ENCODE measurements at regions not wholly inside any gene's neighbourhood (a gene's known extent, or its start where the extent isn't known, plus 50 kb on each side); places are given as distances from the start of the nearest gene placed in this dataset.

GRCh38 chr13:109422161-109422560 lies 364.2 kb downstream of the IRS2 start:
- Histone ChIP-seq H3K9me3 (ENCODE audit: low read length) (no peaks in the 10 kb centered on the region), H3F3A (ENCODE audit: insufficient read depth, low read length) (no peaks in the 10 kb centered on the region), H3K4me1 (ENCODE audit: insufficient read depth, low read length, severe bottlenecking) (no peaks in the 10 kb centered on the region), H3K27ac (ENCODE audit: low read depth, low read length, poor library complexity, severe bottlenecking) (no peak overlapping the region), H2AFZ (ENCODE audit: low read length) (no peak overlapping the region), H4K20me1 (ENCODE audit: insufficient read depth, low read length) (no peaks in the 10 kb centered on the region), H3K4me2 (ENCODE audit: low read length) (no peak overlapping the region), H3K27me3 (ENCODE audit: insufficient read depth, low read length) (no peaks in the 10 kb centered on the region), H3K9me2 (ENCODE audit: low read depth, low read length) (no peaks in the 10 kb centered on the region), H3K79me2 (ENCODE audit: insufficient read depth, low read length) (no peaks in the 10 kb centered on the region), H3K4me3 (ENCODE audit: low read depth, low read length, poor library complexity, severe bottlenecking) (no peak overlapping the region), H3K36me3 (ENCODE audit: insufficient read depth, low read length) (no peaks in the 10 kb centered on the region), H3K9ac (ENCODE audit: low read length) (no peak overlapping the region)
- TF ChIP-seq EZH2 (IDR thresholded peaks at IDR 0.05; ENCODE audit: borderline replicate concordance, low read length) (no peak), CTCF (IDR thresholded peaks at IDR 0.05; ENCODE audit: low read length) (no peak)

- H3K4me1 ChIP-seq (ENCODE audit: insufficient read depth, low read length, severe bottlenecking) = no peaks in the 10 kb centered on the region
- H3K9me2 ChIP-seq (ENCODE audit: low read depth, low read length) = no peaks in the 10 kb centered on the region
- H3K4me2 ChIP-seq (ENCODE audit: low read length) = no peak overlapping the region
- no peaks in the 10 kb centered on the region for H3K27me3 ChIP-seq (ENCODE audit: insufficient read depth, low read length)
- H3K27ac ChIP-seq (ENCODE audit: low read depth, low read length, poor library complexity, severe bottlenecking) = no peak overlapping the region
- H4K20me1 ChIP-seq (ENCODE audit: insufficient read depth, low read length) = no peaks in the 10 kb centered on the region
- H3K9ac ChIP-seq (ENCODE audit: low read length) = no peak overlapping the region
- no peaks in the 10 kb centered on the region for H3K79me2 ChIP-seq (ENCODE audit: insufficient read depth, low read length)
- no peak overlapping the region for H2AFZ ChIP-seq (ENCODE audit: low read length)
- H3K9me3 ChIP-seq (ENCODE audit: low read length) = no peaks in the 10 kb centered on the region
- no peaks in the 10 kb centered on the region for H3K36me3 ChIP-seq (ENCODE audit: insufficient read depth, low read length)
- TF ChIP-seq CTCF (IDR thresholded peaks at IDR 0.05; ENCODE audit: low read length) (no peak), EZH2 (IDR thresholded peaks at IDR 0.05; ENCODE audit: borderline replicate concordance, low read length) (no peak)
- H3F3A ChIP-seq (ENCODE audit: insufficient read depth, low read length) = no peaks in the 10 kb centered on the region
- H3K4me3 ChIP-seq (ENCODE audit: low read depth, low read length, poor library complexity, severe bottlenecking) = no peak overlapping the region
These were observed 366.5 kb downstream of the IRS2 start for GRCh38 chr13:109419896-109420295.

GRCh38 chr13:109418111-109418510 lies 368.3 kb downstream of the IRS2 start:
- TF ChIP-seq EZH2 (IDR thresholded peaks at IDR 0.05; ENCODE audit: borderline replicate concordance, low read length) = no peak
- TF ChIP-seq CTCF (IDR thresholded peaks at IDR 0.05; ENCODE audit: low read length) = no peak
- no peaks in the 10 kb centered on the region for H3K9me3 ChIP-seq (ENCODE audit: low read length)
- no peaks in the 10 kb centered on the region for H3K36me3 ChIP-seq (ENCODE audit: insufficient read depth, low read length)
- no peak overlapping the region for H3K4me3 ChIP-seq (ENCODE audit: low read depth, low read length, poor library complexity, severe bottlenecking)
- no peaks in the 10 kb centered on the region for H3K27me3 ChIP-seq (ENCODE audit: insufficient read depth, low read length)
- no peaks in the 10 kb centered on the region for H4K20me1 ChIP-seq (ENCODE audit: insufficient read depth, low read length)
- no peak overlapping the region for H2AFZ ChIP-seq (ENCODE audit: low read length)
- H3K27ac ChIP-seq (ENCODE audit: low read depth, low read length, poor library complexity, severe bottlenecking) = no peak overlapping the region
- H3K4me2 ChIP-seq (ENCODE audit: low read length) = no peak overlapping the region
- H3K79me2 ChIP-seq (ENCODE audit: insufficient read depth, low read length) = no peaks in the 10 kb centered on the region
- H3F3A ChIP-seq (ENCODE audit: insufficient read depth, low read length) = no peaks in the 10 kb centered on the region
- no peak overlapping the region for H3K9ac ChIP-seq (ENCODE audit: low read length)
- H3K9me2 ChIP-seq (ENCODE audit: low read depth, low read length) = no peaks in the 10 kb centered on the region
- no peaks in the 10 kb centered on the region for H3K4me1 ChIP-seq (ENCODE audit: insufficient read depth, low read length, severe bottlenecking)
